Astrocyte of the spinal cord (primary cell): ENCODE measurements at regions not wholly inside any gene's neighbourhood (a gene's known extent, or its start where the extent isn't known, plus 50 kb on each side); places are given as distances from the start of the nearest gene placed in this dataset.

Source experiments
- DNase-seq: peaks from one replicate; pipeline ENCODE4 v3.0.0; 2011; ENCODE audit warnings: low read depth, low spot score
- H3K4me3 ChIP-seq: 2 replicates; pipeline ENCODE4 v1.5.1; 2011; ENCODE audit warnings: low read depth, mild to moderate bottlenecking, low read length, moderate library complexity
- CTCF ChIP-seq: IDR thresholded peaks from 2 replicates; pipeline ENCODE4 v1.5.1; 2012; ENCODE audit warnings: low read depth, mild to moderate bottlenecking, low read length, inconsistent platforms
- in situ Hi-C: cut with HindIII; loops from 2 replicates; pipeline ENCODE4 v1.10.0; 2017; ENCODE audit warnings: low sequenced_read_pairs

- no peak overlapping the region for H3K4me3 ChIP-seq
- DNase-seq: peak; percentile 5
- TF ChIP-seq CTCF: no peak
- in situ Hi-C loops: no loop called here
Observed at GRCh38 chr4:126395664-126396063, 1080.9 kb downstream of the FAT4 start.

- no peak for TF ChIP-seq CTCF
- in situ Hi-C loops: no loop called here
- DNase-seq: no peak
- no peak overlapping the region for H3K4me3 ChIP-seq
Observed at GRCh38 chr4:126396121-126396520, 1081.4 kb downstream of the FAT4 start.

- no peak for DNase-seq
- in situ Hi-C loops: no loop called here
- H3K4me3 ChIP-seq: no peak overlapping the region
- peak; percentile 2 for TF ChIP-seq CTCF
Observed at GRCh38 chr4:126396703-126397102, 1081.9 kb downstream of the FAT4 start.

GRCh38 chr4:126404549-126404948 is 1089.8 kb downstream of the FAT4 start:
- DNase-seq: no peak
- in situ Hi-C loops: no loop called here
- no peak overlapping the region for H3K4me3 ChIP-seq
- no peak for TF ChIP-seq CTCF

GRCh38 chr4:126405369-126405982 is 1090.7 kb downstream of the FAT4 start:
- DNase-seq: peak; percentile 16
- in situ Hi-C loops: no loop called here
- H3K4me3 ChIP-seq: no peak overlapping the region
- peak; percentile 61 for TF ChIP-seq CTCF

GRCh38 chr4:126409746-126410145 is 1095.0 kb downstream of the FAT4 start:
- H3K4me3 ChIP-seq: no peak overlapping the region
- no peak for TF ChIP-seq CTCF
- in situ Hi-C loops: no loop called here
- DNase-seq: no peak
